H9 (cell line): ENCODE measurements at regions not wholly inside any gene's neighbourhood (a gene's known extent, or its start where the extent isn't known, plus 50 kb on each side); places are given as distances from the start of the nearest gene placed in this dataset.

Experiments used
- DNase-seq: peaks from one replicate; pipeline ENCODE4 v3.0.0-alpha.2; 2017
- H2AFZ ChIP-seq: one replicate; pipeline ENCODE4 v1.6.1; 2013; ENCODE audit warnings: mild to moderate bottlenecking, low read length, control low read depth, moderate library complexity
- H2AK5ac ChIP-seq: 2 replicates; pipeline ENCODE4 v1.6.1; 2013; ENCODE audit warnings: low read length, control low read depth, mixed read lengths; ENCODE audit not compliant: insufficient read length
- H2BK120ac ChIP-seq: one replicate; pipeline ENCODE4 v1.6.1; 2013; ENCODE audit warnings: low read depth, mild to moderate bottlenecking, low read length, control low read depth, inconsistent platforms; ENCODE audit not compliant: poor library complexity, severe bottlenecking
- H2BK12ac ChIP-seq: 2 replicates; pipeline ENCODE4 v1.6.1; 2013; ENCODE audit warnings: low read length, control low read depth, mixed read lengths, low read depth; ENCODE audit not compliant: insufficient read length
- H2BK15ac ChIP-seq: 2 replicates; pipeline ENCODE4 v1.6.1; 2013; ENCODE audit warnings: low read depth, low read length, control low read depth
- H2BK20ac ChIP-seq: one replicate; pipeline ENCODE4 v1.6.1; 2013; ENCODE audit warnings: low read depth, mild to moderate bottlenecking, low read length, control low read depth, inconsistent platforms; ENCODE audit not compliant: poor library complexity, severe bottlenecking
- H2BK5ac ChIP-seq: 2 replicates; pipeline ENCODE4 v1.6.1; 2013; ENCODE audit warnings: low read length, control low read depth, mixed read lengths; ENCODE audit not compliant: insufficient read length
- H3K14ac ChIP-seq: 2 replicates; pipeline ENCODE4 v1.6.1; 2013; ENCODE audit warnings: low read length, control low read depth; ENCODE audit not compliant: insufficient read depth
- H3K18ac ChIP-seq: 2 replicates; pipeline ENCODE4 v1.6.1; 2013; ENCODE audit warnings: low read depth, mild to moderate bottlenecking, mixed read lengths, low read length, control low read depth; ENCODE audit not compliant: insufficient read length
- H3K23ac ChIP-seq: 2 replicates; pipeline ENCODE4 v1.6.1; 2013; ENCODE audit warnings: low read length, control low read depth, mixed read lengths, low read depth; ENCODE audit not compliant: insufficient read length
- H3K23me2 ChIP-seq: 2 replicates; pipeline ENCODE4 v1.6.1; 2013; ENCODE audit warnings: low read depth, mild to moderate bottlenecking, mixed read lengths, low read length, control low read depth; ENCODE audit not compliant: insufficient read length, poor library complexity, severe bottlenecking
- H3K27ac ChIP-seq: 2 replicates; pipeline ENCODE4 v1.5.1; 2013; ENCODE audit warnings: low read length, control low read depth, mixed read lengths, low read depth; ENCODE audit not compliant: insufficient read length
- H3K27me3 ChIP-seq: 2 replicates; pipeline ENCODE4 v1.6.1; 2013; ENCODE audit warnings: low read length, control low read depth, inconsistent platforms; ENCODE audit not compliant: insufficient read depth
- H3K4ac ChIP-seq: 2 replicates; pipeline ENCODE4 v1.6.1; 2013; ENCODE audit warnings: low read depth, mild to moderate bottlenecking, control low read depth, inconsistent platforms, low read length, moderate library complexity
- H3K4me1 ChIP-seq: 2 replicates; pipeline ENCODE4 v1.6.1; 2013; ENCODE audit warnings: low read length, control low read depth, inconsistent platforms; ENCODE audit not compliant: insufficient read depth
- H3K4me2 ChIP-seq: 2 replicates; pipeline ENCODE4 v1.6.1; 2013; ENCODE audit warnings: low read length, control low read depth, mixed read lengths; ENCODE audit not compliant: insufficient read length, insufficient read depth
- H3K56ac ChIP-seq: 2 replicates; pipeline ENCODE4 v1.6.1; 2013; ENCODE audit warnings: low read depth, mild to moderate bottlenecking, mixed read lengths, low read length, control low read depth; ENCODE audit not compliant: insufficient read length
- H3K79me1 ChIP-seq: 2 replicates; pipeline ENCODE4 v1.6.1; 2013; ENCODE audit warnings: low read depth, mild to moderate bottlenecking, moderate library complexity, low read length, control low read depth, inconsistent platforms; ENCODE audit not compliant: insufficient read depth, poor library complexity, severe bottlenecking
- H3K79me2 ChIP-seq: 2 replicates; pipeline ENCODE4 v1.6.1; 2013; ENCODE audit warnings: low read length, control low read depth, inconsistent platforms; ENCODE audit not compliant: insufficient read depth
- H3K9ac ChIP-seq: 2 replicates; pipeline ENCODE4 v1.6.1; 2013; ENCODE audit warnings: low read length, control low read depth, mixed read lengths; ENCODE audit not compliant: insufficient read length; ENCODE audit errors: extremely low read depth
- H3K9me3 ChIP-seq: one replicate; pipeline ENCODE4 v1.6.1; 2013; ENCODE audit warnings: low read depth, low read length, inconsistent platforms; ENCODE audit not compliant: control insufficient read depth
- H3T11ph ChIP-seq: one replicate; pipeline ENCODE4 v1.6.1; 2013; ENCODE audit warnings: mild to moderate bottlenecking, low read length, control low read depth, inconsistent platforms
- H4K20me1 ChIP-seq: one replicate; pipeline ENCODE4 v1.6.1; 2013; ENCODE audit not compliant: control insufficient read depth, insufficient read length, insufficient read depth
- H4K5ac ChIP-seq: 2 replicates; pipeline ENCODE4 v1.6.1; 2013; ENCODE audit warnings: low read depth, mild to moderate bottlenecking, mixed read lengths, low read length, control low read depth; ENCODE audit not compliant: insufficient read length
- H4K8ac ChIP-seq: replicated peaks from 2 replicates; pipeline ENCODE4 v1.6.1; 2013; ENCODE audit warnings: low read length, control low read depth, mixed read lengths, low read depth; ENCODE audit not compliant: insufficient read length
- H4K91ac ChIP-seq: 2 replicates; pipeline ENCODE4 v1.6.1; 2013; ENCODE audit warnings: low read depth, mild to moderate bottlenecking, moderate library complexity, mixed read lengths, low read length, control low read depth; ENCODE audit not compliant: insufficient read length
- H3K27ac Mint-ChIP-seq, 3 experiments: 2 replicates in 2 of 3; 3 replicates in 1 of 3; pipeline ENCODE4 v1.8.0; 2020 to 2021; ENCODE audit warnings: mixed read lengths in 3 of 3, mild to moderate bottlenecking in 1 of 3, moderate library complexity in 1 of 3
- H3K27me3 Mint-ChIP-seq: 2 replicates; pipeline ENCODE4 v1.8.0; 2021; ENCODE audit warnings: low read depth, mild to moderate bottlenecking, moderate library complexity, mixed read lengths
- H3K36me3 Mint-ChIP-seq, 3 experiments: 2 replicates in 2 of 3; 3 replicates in 1 of 3; pipeline ENCODE4 v1.8.0; 2020 to 2021; ENCODE audit warnings: low read depth in 3 of 3, mixed read lengths in 3 of 3; ENCODE audit not compliant: insufficient read depth in 1 of 3
- H3K4me1 Mint-ChIP-seq, 2 experiments: 2 replicates each; pipeline ENCODE4 v1.8.0; 2020; ENCODE audit warnings: mixed read lengths in 2 of 2
- H3K4me3 Mint-ChIP-seq, 2 experiments: 2 replicates in 1 of 2; 3 replicates in 1 of 2; pipeline ENCODE4 v1.8.0; 2020 to 2021; ENCODE audit warnings: mild to moderate bottlenecking in 2 of 2, mixed read lengths in 2 of 2, moderate library complexity in 1 of 2
- H3K9me3 Mint-ChIP-seq, 2 experiments: 2 replicates in 1 of 2; 3 replicates in 1 of 2; pipeline ENCODE4 v1.8.0; 2020; ENCODE audit warnings: mild to moderate bottlenecking in 2 of 2, mixed read lengths in 2 of 2, moderate library complexity in 1 of 2
- WGBS: extraction: QIAGEN DNeasy Blood & Tissue Kit; methylation state at CpG from one replicate; pipeline ENCODE4 v1.1.7; 2013; ENCODE audit warnings: missing lambda C conversion rate, low lambda C conversion rate, mixed read lengths; ENCODE audit not compliant: insufficient read length; ENCODE audit errors: extremely low coverage; 5-methylcytosine and 5-hydroxymethylcytosine counted together
- TF ChIP-seq, protein P1 (sequence below): fragments of 200-600 bp; sonication (generic); conservative IDR thresholded peaks from 3 replicates; pipeline ENCODE4 v1.8.0; 2021; ENCODE audit warnings: antibody characterized with exemption, mild to moderate bottlenecking

GRCh38 chr12:75602106-75602505 lies 90.7 kb upstream of the KRR1 start:
- no peak overlapping the region for H3K18ac ChIP-seq
- no peak overlapping the region for H3K27ac ChIP-seq

More at GRCh38 chr12:75602106-75602505, 90.7 kb upstream of the KRR1 start:
- no CpG with 5 or more reads among the region's 4 CpGs for WGBS
- Histone ChIP-seq H3K4me2 (no peak overlapping the region), H3K14ac (no peak overlapping the region), H3T11ph (no peak overlapping the region), H2BK15ac (no peak overlapping the region), H2AFZ (no peak overlapping the region), H2BK12ac (no peak overlapping the region), H3K79me2 (no peaks in the 10 kb centered on the region), H2AK5ac (no peak overlapping the region), H3K56ac (no peak overlapping the region), H2BK5ac (no peak overlapping the region), H2BK120ac (no peak overlapping the region), H3K23me2 (no peaks in the 10 kb centered on the region), H4K91ac (no peak overlapping the region), H4K5ac (no peak overlapping the region), H3K79me1 (no peaks in the 10 kb centered on the region), H3K4me1 (no peaks in the 10 kb centered on the region), H3K9ac (no peak overlapping the region), H3K4ac (no peak overlapping the region), H2BK20ac (no peak overlapping the region), H3K23ac (no peak overlapping the region), H3K9me3 (no peaks in the 10 kb centered on the region), H4K20me1 (no peaks in the 10 kb centered on the region), H3K27me3 (no peaks in the 10 kb centered on the region), H4K8ac (no peak overlapping the region)
- Mint-ChIP-seq H3K4me3 (no peak overlapping the region), H3K27ac (no peak overlapping the region), H3K36me3 (no peaks in the 10 kb centered on the region), H3K4me1 (no peaks in the 10 kb centered on the region), H3K27me3 (no peaks in the 10 kb centered on the region; the same call in 1 of the 2 replicates), H3K9me3 (peaks cover 0 to 2% of the 10 kb centered on the region in 2 experiments; a peak in 1 of 5 replicates)
- TF ChIP-seq, protein P1, sequence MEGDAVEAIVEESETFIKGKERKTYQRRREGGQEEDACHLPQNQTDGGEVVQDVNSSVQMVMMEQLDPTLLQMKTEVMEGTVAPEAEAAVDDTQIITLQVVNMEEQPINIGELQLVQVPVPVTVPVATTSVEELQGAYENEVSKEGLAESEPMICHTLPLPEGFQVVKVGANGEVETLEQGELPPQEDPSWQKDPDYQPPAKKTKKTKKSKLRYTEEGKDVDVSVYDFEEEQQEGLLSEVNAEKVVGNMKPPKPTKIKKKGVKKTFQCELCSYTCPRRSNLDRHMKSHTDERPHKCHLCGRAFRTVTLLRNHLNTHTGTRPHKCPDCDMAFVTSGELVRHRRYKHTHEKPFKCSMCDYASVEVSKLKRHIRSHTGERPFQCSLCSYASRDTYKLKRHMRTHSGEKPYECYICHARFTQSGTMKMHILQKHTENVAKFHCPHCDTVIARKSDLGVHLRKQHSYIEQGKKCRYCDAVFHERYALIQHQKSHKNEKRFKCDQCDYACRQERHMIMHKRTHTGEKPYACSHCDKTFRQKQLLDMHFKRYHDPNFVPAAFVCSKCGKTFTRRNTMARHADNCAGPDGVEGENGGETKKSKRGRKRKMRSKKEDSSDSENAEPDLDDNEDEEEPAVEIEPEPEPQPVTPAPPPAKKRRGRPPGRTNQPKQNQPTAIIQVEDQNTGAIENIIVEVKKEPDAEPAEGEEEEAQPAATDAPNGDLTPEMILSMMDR: no peak
- no peak for DNase-seq
